HG03064 (cell line): ENCODE measurements at regions not wholly inside any gene's neighbourhood (a gene's known extent, or its start where the extent isn't known, plus 50 kb on each side); places are given as distances from the start of the nearest gene placed in this dataset.
"Not testable (repeated sequence)": the region's sequence is repeated elsewhere in the genome, so short reads cannot be mapped to it uniquely, and the experiment has no call there.

ENCODE experiments used
- ATAC-seq: cut with Tn5 transposase; IDR thresholded peaks from one replicate; pipeline ENCODE4 v1.9.1; 2021; ENCODE audit warnings: low read depth; ENCODE audit not compliant: unreplicated experiment

GRCh38 chr10:83476211-83476610 lies 663.1 kb upstream of the GHITM start:
- no peak for ATAC-seq

GRCh38 chr10:83489161-83489560 lies 650.1 kb upstream of the GHITM start:
- no peak for ATAC-seq

- ATAC-seq = no peak
These were observed 647.3 kb upstream of the GHITM start for GRCh38 chr10:83492004-83492403.

GRCh38 chr10:83512681-83513080 lies 626.6 kb upstream of the GHITM start:
- no peak for ATAC-seq

GRCh38 chr10:83515001-83515400 lies 624.3 kb upstream of the GHITM start:
- ATAC-seq = no peak

GRCh38 chr10:83516788-83517187 lies 622.5 kb upstream of the GHITM start:
- ATAC-seq = no peak

- no peak for ATAC-seq
These were observed 621.9 kb upstream of the GHITM start for GRCh38 chr10:83517456-83517855.

GRCh38 chr10:83518779-83519178 lies 620.5 kb upstream of the GHITM start:
- no peak for ATAC-seq

GRCh38 chr10:83520386-83520785 lies 618.9 kb upstream of the GHITM start:
- ATAC-seq = not testable (repeated sequence)

- no peak for ATAC-seq
These were observed 616.9 kb upstream of the GHITM start for GRCh38 chr10:83522456-83522855.

GRCh38 chr10:83522881-83523386 lies 616.4 kb upstream of the GHITM start:
- ATAC-seq = no peak

GRCh38 chr10:83527934-83528333 lies 611.4 kb upstream of the GHITM start:
- no peak for ATAC-seq

GRCh38 chr10:83533290-83533689 lies 606.0 kb upstream of the GHITM start:
- no peak for ATAC-seq

- no peak for ATAC-seq
These were observed 602.9 kb upstream of the GHITM start for GRCh38 chr10:83536426-83536825.

GRCh38 chr10:83538047-83538446 lies 601.3 kb upstream of the GHITM start:
- no peak for ATAC-seq

- ATAC-seq = no peak
These were observed 599.6 kb upstream of the GHITM start for GRCh38 chr10:83539528-83540308.

GRCh38 chr10:83541046-83541445 lies 598.3 kb upstream of the GHITM start:
- ATAC-seq = no peak

GRCh38 chr10:83542774-83543411 lies 596.4 kb upstream of the GHITM start:
- peak; percentile 61 for ATAC-seq

GRCh38 chr10:83543691-83544462 lies 595.4 kb upstream of the GHITM start:
- no peak for ATAC-seq

- no peak for ATAC-seq
These were observed 593.4 kb upstream of the GHITM start for GRCh38 chr10:83545901-83546391.

GRCh38 chr10:83551190-83551589 lies 588.1 kb upstream of the GHITM start:
- not testable (repeated sequence) for ATAC-seq
